NCI-H2107 treated with DMSO at 0.1 percent for 48 hours (cell line): ENCODE measurements at regions not wholly inside any gene's neighbourhood (a gene's known extent, or its start where the extent isn't known, plus 50 kb on each side); places are given as distances from the start of the nearest gene placed in this dataset.

ENCODE experiments used
- DNase-seq: peaks from one replicate; lab custom pipeline; 2025; ENCODE audit not compliant: unreplicated experiment; lab: John Stamatoyannopoulos, UW

GRCh38 chr1:62370594-62370993, 51.4 kb upstream of the KANK4 start:
- DNase-seq, result no peak

- no peak for DNase-seq
Measured at GRCh38 chr1:62371375-62371774, 52.1 kb upstream of the KANK4 start.

DNA sequence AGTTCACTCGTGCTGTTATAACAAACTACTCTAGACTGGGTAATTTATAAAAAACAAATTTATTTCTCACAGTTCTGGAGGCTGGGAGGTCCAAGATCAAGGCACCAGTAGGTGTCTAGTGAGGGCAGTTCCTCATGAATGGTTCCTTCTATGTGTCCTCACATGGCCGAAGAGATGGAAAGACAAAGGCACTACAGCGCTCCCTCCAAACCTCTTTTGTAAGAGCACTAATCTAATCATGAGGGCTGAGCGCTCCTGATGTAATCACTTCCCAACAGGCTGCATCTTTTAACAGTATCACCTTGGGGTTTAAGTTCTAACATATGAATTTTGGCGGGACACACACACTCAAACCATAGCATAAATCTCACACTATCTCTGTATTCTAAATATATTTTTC, 54.0 kb upstream of the KANK4 start:
- DNase-seq, result no peak

GRCh38 chr1:62377043-62377562, 57.9 kb upstream of the KANK4 start:
- DNase-seq, result no peak

GRCh38 chr1:62380181-62380580, 56.7 kb upstream of the USP1 start:
- DNase-seq, result no peak

DNA sequence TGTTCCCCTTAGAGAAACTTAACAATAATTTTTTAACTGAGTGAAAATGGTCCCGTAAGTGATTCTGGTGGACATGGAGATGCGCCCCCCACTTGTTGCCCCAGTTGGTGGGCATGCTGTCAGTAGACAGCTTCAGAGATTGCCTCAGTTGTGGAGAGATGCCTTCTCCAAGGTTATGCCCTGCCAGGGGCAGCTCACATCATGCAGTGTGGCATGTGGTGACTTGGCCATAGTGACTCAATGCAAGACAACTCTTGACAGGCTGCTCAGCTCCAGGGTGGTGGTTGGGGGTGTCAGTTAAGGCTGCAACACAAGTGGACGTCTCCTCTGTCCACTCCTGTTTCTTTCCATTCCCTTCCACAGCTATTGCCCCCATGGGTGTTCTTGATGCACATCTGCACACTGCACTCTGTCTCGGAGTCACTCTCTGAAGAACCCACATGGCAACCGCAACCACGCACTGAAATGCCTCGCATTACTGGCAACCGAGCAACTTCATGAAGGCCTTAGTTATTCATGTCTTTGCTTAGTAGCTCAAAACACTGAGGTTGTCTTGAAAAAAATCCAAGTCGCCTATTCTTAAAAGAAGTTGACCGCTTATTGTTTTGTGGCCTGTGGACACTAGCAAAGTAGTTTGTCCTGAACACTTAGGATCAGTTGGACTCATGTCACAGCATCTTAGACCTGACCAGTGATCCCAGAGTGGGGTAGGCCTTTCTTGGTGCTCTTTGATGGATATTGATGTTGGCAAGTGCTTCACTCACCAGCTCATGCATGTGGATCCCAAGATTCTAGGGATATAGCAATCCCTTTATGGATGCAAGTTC, 54.8 kb upstream of the USP1 start:
- no peak for DNase-seq

- DNase-seq, result no peak
Measured at GRCh38 chr1:62382658-62382955, 54.2 kb upstream of the USP1 start.

- peak; percentile 99 for DNase-seq
Measured at GRCh38 chr1:62384276-62385005, 52.4 kb upstream of the USP1 start.

DNA sequence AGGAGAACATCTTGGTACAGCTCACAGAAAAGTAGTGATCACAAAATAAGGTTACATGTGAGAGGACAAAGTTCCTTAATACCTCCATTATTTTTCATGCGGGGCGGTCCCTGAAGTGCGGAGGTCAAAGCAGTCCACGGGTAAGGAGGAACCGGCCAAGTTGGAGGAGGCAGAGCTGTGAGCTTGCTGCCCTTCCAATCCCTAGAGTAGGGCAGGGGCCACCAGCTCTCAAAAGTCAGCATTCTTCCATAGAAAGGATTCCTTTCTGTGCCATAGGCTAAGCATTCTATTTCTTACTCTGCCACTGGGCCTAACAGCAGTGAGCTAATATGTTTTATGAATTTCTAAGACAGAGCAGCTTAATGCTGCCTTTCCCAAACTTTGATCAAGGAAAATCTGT, 50.9 kb upstream of the USP1 start:
- DNase-seq, result no peak

DNA sequence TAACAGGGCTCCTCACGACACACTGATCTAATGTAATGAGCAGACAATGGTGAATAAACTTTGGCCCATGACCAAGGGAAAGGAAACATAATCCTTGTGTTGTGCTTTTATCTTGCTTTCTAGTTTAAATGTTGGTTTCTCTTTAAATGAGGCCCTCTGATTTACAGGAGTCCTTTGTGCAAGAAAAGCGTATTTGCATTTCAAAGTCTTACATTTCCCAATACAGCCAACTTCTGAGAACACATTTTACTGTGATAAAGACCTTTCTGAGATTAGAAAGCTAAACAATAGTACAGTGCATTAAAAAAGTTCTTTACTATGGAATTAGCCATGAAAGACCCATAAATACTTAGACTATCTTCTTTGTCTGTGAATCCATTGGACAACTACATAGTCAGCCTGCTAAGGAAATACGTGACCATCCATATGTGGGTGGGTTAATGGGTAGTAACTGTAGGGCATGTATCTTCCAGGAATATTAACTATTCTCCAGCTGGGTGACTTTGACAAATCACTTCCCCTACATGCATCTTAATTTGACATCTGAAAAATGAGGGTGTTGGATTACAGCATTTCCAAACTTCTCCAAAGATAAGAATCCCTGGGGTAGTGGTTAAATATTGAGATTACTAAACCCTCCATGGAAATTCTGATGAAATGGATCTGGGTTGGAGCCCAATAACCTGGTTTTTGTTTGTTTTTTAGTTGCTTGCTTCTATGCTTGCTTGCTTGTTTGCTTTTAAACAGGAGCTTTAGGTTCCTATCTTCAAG, 50.3 kb upstream of the USP1 start:
- DNase-seq, result peak; percentile 49
